ENCODE measurements at regions not wholly inside any gene's neighbourhood (a gene's known extent, or its start where the extent isn't known, plus 50 kb on each side); places are given as distances from the start of the nearest gene placed in this dataset.
"Not testable (repeated sequence)": the region's sequence is repeated elsewhere in the genome, so short reads cannot be mapped to it uniquely, and the experiment has no call there.

GRCh38 chr14:34081576-34082136 lies 130.8 kb upstream of the EGLN3 start:
- peak; percentile 98 for DNase-seq

GRCh38 chr14:34081101-34081575 lies 130.3 kb upstream of the EGLN3 start:
- peak; percentile 54 for DNase-seq

- not testable (repeated sequence) for DNase-seq
Observed at GRCh38 chr14:34079643-34080042, 128.8 kb upstream of the EGLN3 start.

GRCh38 chr14:34078117-34078743 lies 127.4 kb upstream of the EGLN3 start:
- DNase-seq: peak; percentile 57

GRCh38 chr14:34075826-34076225 lies 125.0 kb upstream of the EGLN3 start:
- DNase-seq: no peak

GRCh38 chr14:34075042-34075744 lies 124.3 kb upstream of the EGLN3 start:
- no peak for DNase-seq

GRCh38 chr14:34072921-34073320 lies 122.0 kb upstream of the EGLN3 start:
- DNase-seq: no peak

- no peak for DNase-seq
Observed at GRCh38 chr14:34072401-34072800, 121.5 kb upstream of the EGLN3 start.

- DNase-seq: no peak
Observed at GRCh38 chr14:34070917-34071407, 120.1 kb upstream of the EGLN3 start.

GRCh38 chr14:34069854-34070582 lies 119.1 kb upstream of the EGLN3 start:
- peak; percentile 39 for DNase-seq

- no peak for DNase-seq
Observed at GRCh38 chr14:34067587-34067986, 116.7 kb upstream of the EGLN3 start.

- no peak for DNase-seq
Observed at GRCh38 chr14:34065690-34066391, 115.0 kb upstream of the EGLN3 start.

GRCh38 chr14:34065236-34065635 lies 114.4 kb upstream of the EGLN3 start:
- no peak for DNase-seq

GRCh38 chr14:34064349-34064748 lies 113.5 kb upstream of the EGLN3 start:
- no peak for DNase-seq

GRCh38 chr14:34063470-34064164 lies 112.7 kb upstream of the EGLN3 start:
- DNase-seq: no peak

GRCh38 chr14:34063042-34063441 lies 112.2 kb upstream of the EGLN3 start:
- DNase-seq: no peak

GRCh38 chr14:34062353-34062973 lies 111.6 kb upstream of the EGLN3 start:
- no peak for DNase-seq

- no peak for DNase-seq
Observed at GRCh38 chr14:34060651-34060999, 109.8 kb upstream of the EGLN3 start.

GRCh38 chr14:34059925-34060650 lies 109.2 kb upstream of the EGLN3 start:
- peak; percentile 92 for DNase-seq

- DNase-seq: peak; percentile 83
Observed at GRCh38 chr14:34059037-34059924, 108.4 kb upstream of the EGLN3 start.

All from NCI-H2029 (cell line).